ENCODE measurements at regions not wholly inside any gene's neighbourhood (a gene's known extent, or its start where the extent isn't known, plus 50 kb on each side); places are given as distances from the start of the nearest gene placed in this dataset.

GRCh38 chr12:28824849-28825248 lies 324.2 kb upstream of the FAR2 start:
- no peak overlapping the region for H3K4me3 ChIP-seq (ENCODE audit: low read depth, low read length)
- TF ChIP-seq, protein P1, sequence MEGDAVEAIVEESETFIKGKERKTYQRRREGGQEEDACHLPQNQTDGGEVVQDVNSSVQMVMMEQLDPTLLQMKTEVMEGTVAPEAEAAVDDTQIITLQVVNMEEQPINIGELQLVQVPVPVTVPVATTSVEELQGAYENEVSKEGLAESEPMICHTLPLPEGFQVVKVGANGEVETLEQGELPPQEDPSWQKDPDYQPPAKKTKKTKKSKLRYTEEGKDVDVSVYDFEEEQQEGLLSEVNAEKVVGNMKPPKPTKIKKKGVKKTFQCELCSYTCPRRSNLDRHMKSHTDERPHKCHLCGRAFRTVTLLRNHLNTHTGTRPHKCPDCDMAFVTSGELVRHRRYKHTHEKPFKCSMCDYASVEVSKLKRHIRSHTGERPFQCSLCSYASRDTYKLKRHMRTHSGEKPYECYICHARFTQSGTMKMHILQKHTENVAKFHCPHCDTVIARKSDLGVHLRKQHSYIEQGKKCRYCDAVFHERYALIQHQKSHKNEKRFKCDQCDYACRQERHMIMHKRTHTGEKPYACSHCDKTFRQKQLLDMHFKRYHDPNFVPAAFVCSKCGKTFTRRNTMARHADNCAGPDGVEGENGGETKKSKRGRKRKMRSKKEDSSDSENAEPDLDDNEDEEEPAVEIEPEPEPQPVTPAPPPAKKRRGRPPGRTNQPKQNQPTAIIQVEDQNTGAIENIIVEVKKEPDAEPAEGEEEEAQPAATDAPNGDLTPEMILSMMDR (IDR thresholded peaks at IDR 0.05; ENCODE audit: insufficient read depth, low read length) = no peak
- no peak for DNase-seq (ENCODE audit: low read depth)

DNA sequence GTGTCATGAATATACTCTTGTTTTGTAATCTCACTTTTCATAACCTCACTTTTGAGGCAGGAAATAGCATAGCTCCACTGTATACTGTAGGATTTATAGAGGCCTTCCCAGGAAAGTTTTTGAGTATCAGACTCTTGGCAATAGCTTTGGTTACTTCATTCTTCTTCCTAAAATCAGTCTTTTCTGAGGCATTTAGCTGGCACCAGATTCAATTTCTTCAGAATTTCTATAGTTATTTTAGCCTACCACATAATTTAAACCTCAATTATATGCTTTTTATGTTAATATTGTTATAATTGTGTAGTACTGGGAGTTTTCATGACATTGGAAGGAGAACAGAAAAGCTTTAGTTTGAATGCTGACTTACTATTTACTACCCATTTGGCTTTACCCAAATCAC lies 322.3 kb upstream of the FAR2 start:
- no peak overlapping the region for H3K4me3 ChIP-seq (ENCODE audit: low read depth, low read length)
- no peak for DNase-seq (ENCODE audit: low read depth)
- TF ChIP-seq, protein P1 (IDR thresholded peaks at IDR 0.05; ENCODE audit: insufficient read depth, low read length) = no peak

DNA sequence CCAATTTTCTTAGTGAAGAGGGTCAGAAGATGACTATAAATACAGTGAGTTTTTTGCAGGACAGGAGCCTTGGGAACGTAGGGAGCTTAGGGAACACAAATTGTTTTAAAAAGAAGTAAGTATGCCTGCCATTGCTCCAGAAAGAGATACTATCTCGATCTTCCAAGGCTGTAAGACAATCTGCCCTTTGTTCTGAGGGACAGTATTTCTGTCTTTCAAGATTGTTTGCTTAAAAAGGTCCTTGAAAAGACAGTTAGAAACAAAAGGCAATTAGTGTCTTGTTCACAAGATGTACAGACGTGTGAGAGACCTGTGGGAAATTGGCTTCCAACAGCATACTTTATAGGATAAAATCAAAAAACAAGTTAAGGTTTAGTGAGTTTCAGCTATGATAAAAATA lies 321.2 kb upstream of the FAR2 start:
- no peak overlapping the region for H3K4me3 ChIP-seq (ENCODE audit: low read depth, low read length)
- TF ChIP-seq, protein P1 (IDR thresholded peaks at IDR 0.05; ENCODE audit: insufficient read depth, low read length) = no peak

DNA sequence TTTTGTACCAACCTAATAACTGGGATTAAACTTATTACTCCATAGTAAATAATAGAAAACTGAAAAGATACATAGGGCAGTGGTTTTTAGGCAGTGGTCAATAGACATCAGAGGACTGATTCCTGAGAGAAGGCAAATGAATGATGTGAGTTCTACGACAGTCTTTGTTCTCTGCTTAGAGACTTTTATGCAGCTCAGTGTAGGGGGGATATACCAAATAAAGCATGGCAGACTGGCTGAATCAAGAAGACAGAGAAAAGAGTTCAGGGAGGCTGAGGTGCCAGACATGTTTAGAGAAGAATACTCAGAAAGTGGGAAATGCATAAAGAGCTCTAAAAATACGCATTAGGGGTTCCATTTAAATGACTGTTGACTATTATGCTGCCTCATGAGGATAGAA lies 320.8 kb upstream of the FAR2 start:
- TF ChIP-seq, protein P1 (IDR thresholded peaks at IDR 0.05; ENCODE audit: insufficient read depth, low read length) = no peak
- DNase-seq (ENCODE audit: low read depth) = no peak
- H3K4me3 ChIP-seq (ENCODE audit: low read depth, low read length) = no peak overlapping the region

More for the DNA sequence above, 321.2 kb upstream of the FAR2 start:
- DNase-seq (ENCODE audit: low read depth) = no peak

DNA sequence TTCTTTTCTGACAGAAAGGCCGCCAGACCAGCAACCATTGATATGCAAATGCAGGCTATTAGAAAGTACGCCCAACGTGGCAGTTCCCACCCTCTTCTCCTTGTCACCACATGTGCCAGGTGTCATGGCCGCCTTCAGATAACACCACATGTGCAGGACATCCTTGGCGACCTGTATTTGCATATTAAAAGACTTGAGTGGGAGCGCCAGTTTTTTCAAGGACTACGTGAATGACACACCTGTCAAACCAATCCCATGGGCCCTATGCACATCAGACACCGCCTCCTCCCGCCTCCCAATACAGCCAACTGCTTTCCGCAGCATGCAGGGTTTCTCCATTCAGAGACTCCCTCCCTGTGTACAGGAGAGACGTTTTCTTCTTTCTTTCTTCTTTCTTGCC lies 318.6 kb upstream of the FAR2 start:
- DNase-seq (ENCODE audit: low read depth) = no peak

GRCh38 chr12:28844718-28845117 lies 304.4 kb upstream of the FAR2 start:
- no peak overlapping the region for H3K4me3 ChIP-seq (ENCODE audit: low read depth, low read length)
- TF ChIP-seq, protein P1 (IDR thresholded peaks at IDR 0.05; ENCODE audit: insufficient read depth, low read length) = no peak
- no peak for DNase-seq (ENCODE audit: low read depth)

More for the DNA sequence above, 318.6 kb upstream of the FAR2 start:
- H3K4me3 ChIP-seq (ENCODE audit: low read depth, low read length) = no peak overlapping the region
- TF ChIP-seq, protein P1 (IDR thresholded peaks at IDR 0.05; ENCODE audit: insufficient read depth, low read length) = no peak

- no peak overlapping the region for H3K4me3 ChIP-seq (ENCODE audit: low read depth, low read length)
- TF ChIP-seq, protein P1 (IDR thresholded peaks at IDR 0.05; ENCODE audit: insufficient read depth, low read length) = no peak
- no peak for DNase-seq (ENCODE audit: low read depth)
Measured at GRCh38 chr12:28851781-28852180, 297.3 kb upstream of the FAR2 start.
